WTC11 (cell line): ENCODE measurements at regions not wholly inside any gene's neighbourhood (a gene's known extent, or its start where the extent isn't known, plus 50 kb on each side); places are given as distances from the start of the nearest gene placed in this dataset.

Experiments
- ATAC-seq: fragments of 200-7000 bp; cut with Tn5 transposase; 2 replicates; pipeline ENCODE4 v1.10.0; 2021; ENCODE audit warnings: mild to moderate bottlenecking, moderate library complexity
- CTCF ChIA-PET: fragments of 300-600 bp; sonication (Branson Sonifier 250); formaldehyde crosslinking; loops from one replicate; lab custom pipeline; 2021; ENCODE audit warnings: antibody characterized with exemption; lab: Charles Lee
- POLR2A ChIA-PET: fragments of 350-600 bp; sonication (Branson Sonifier 250); formaldehyde crosslinking; loops from one replicate; lab custom pipeline; 2021; ENCODE audit warnings: antibody characterized with exemption; lab: Charles Lee
- DNase-seq: peaks from one replicate; pipeline ENCODE4 v3.0.0; 2021; ENCODE audit warnings: low spot score
- H3K27ac Mint-ChIP-seq: 2 replicates; pipeline ENCODE4 v1.8.0; 2021; ENCODE audit warnings: mixed read lengths
- H3K27me3 Mint-ChIP-seq: 2 replicates; pipeline ENCODE4 v1.8.0; 2021; ENCODE audit warnings: low read depth, mild to moderate bottlenecking, moderate library complexity, mixed read lengths
- H3K36me3 Mint-ChIP-seq: 2 replicates; pipeline ENCODE4 v1.8.0; 2021; ENCODE audit warnings: mixed read lengths
- H3K4me1 Mint-ChIP-seq: 2 replicates; pipeline ENCODE4 v1.8.0; 2022; ENCODE audit warnings: mixed read lengths
- H3K4me3 Mint-ChIP-seq: 2 replicates; pipeline ENCODE4 v1.8.0; 2021; ENCODE audit warnings: mild to moderate bottlenecking, moderate library complexity, mixed read lengths
- H3K9me3 Mint-ChIP-seq: 2 replicates; pipeline ENCODE4 v1.8.0; 2021; ENCODE audit warnings: mixed read lengths
- ATF2 ChIP-seq: sonication (generic); formaldehyde crosslinking; IDR thresholded peaks from 2 replicates; pipeline ENCODE4 v1.8.1; 2022; ENCODE audit warnings: low read depth, missing genetic modification reagents, borderline replicate concordance
- CDX4 ChIP-seq: fragments of 250-450 bp; sonication (Bioruptor Pico); IDR thresholded peaks from 2 replicates; pipeline ENCODE4 v1.9.0; 2021; ENCODE audit warnings: moderate library complexity, mild to moderate bottlenecking, inconsistent platforms, borderline replicate concordance
- CREM ChIP-seq: sonication (generic); formaldehyde crosslinking; IDR thresholded peaks from 2 replicates; pipeline ENCODE4 v1.8.1; 2022; ENCODE audit warnings: mild to moderate bottlenecking, missing genetic modification reagents, moderate library complexity
- FOXK1 ChIP-seq: sonication (generic); formaldehyde crosslinking; IDR thresholded peaks from 2 replicates; pipeline ENCODE4 v1.8.0; 2022; ENCODE audit warnings: mild to moderate bottlenecking, moderate library complexity, missing genetic modification reagents
- GABPB1 ChIP-seq: sonication (generic); formaldehyde crosslinking; IDR thresholded peaks from 2 replicates; pipeline ENCODE4 v1.8.1; 2023; ENCODE audit warnings: mild to moderate bottlenecking, missing genetic modification reagents
- HMGA2 ChIP-seq: fragments of 250-450 bp; sonication (Bioruptor Pico); IDR thresholded peaks from 2 replicates; pipeline ENCODE4 v1.4.0; 2021; ENCODE audit warnings: mild to moderate bottlenecking, moderate library complexity
- JAZF1 ChIP-seq: fragments of 250-450 bp; sonication (Bioruptor Pico); IDR thresholded peaks from 2 replicates; pipeline ENCODE4 v1.9.0; 2021; ENCODE audit warnings: moderate library complexity, mild to moderate bottlenecking, inconsistent platforms
- KAT7 ChIP-seq: sonication (generic); formaldehyde crosslinking; IDR thresholded peaks from 2 replicates; pipeline ENCODE4 v1.8.1; 2023; ENCODE audit warnings: missing genetic modification reagents, mild to moderate bottlenecking, borderline replicate concordance
- MYBL2 ChIP-seq: sonication (generic); formaldehyde crosslinking; IDR thresholded peaks from 2 replicates; pipeline ENCODE4 v1.8.1; 2023; ENCODE audit warnings: mild to moderate bottlenecking, moderate library complexity, missing genetic modification reagents
- NFATC4 ChIP-seq: fragments of 250-450 bp; sonication (Bioruptor Pico); IDR thresholded peaks from 2 replicates; pipeline ENCODE4 v1.9.0; 2021; ENCODE audit warnings: mild to moderate bottlenecking
- NR2C2 ChIP-seq: sonication (generic); formaldehyde crosslinking; IDR thresholded peaks from 2 replicates; pipeline ENCODE4 v1.8.0; 2022; ENCODE audit warnings: mild to moderate bottlenecking, missing genetic modification reagents
- PRRX2 ChIP-seq: fragments of 250-450 bp; sonication (Bioruptor Pico); IDR thresholded peaks from 2 replicates; pipeline ENCODE4 v1.8.0; 2021; ENCODE audit warnings: mild to moderate bottlenecking
- SMAD3 ChIP-seq: sonication (generic); formaldehyde crosslinking; IDR thresholded peaks from 2 replicates; pipeline ENCODE4 v1.8.0; 2022; ENCODE audit warnings: missing genetic modification reagents, mild to moderate bottlenecking, borderline replicate concordance
- SOX15 ChIP-seq: fragments of 250-450 bp; sonication (Bioruptor Pico); IDR thresholded peaks from 2 replicates; pipeline ENCODE4 v1.9.0; 2021; ENCODE audit warnings: mild to moderate bottlenecking
- TCF7 ChIP-seq: sonication (generic); formaldehyde crosslinking; IDR thresholded peaks from 2 replicates; pipeline ENCODE4 v1.8.0; 2022; ENCODE audit warnings: mild to moderate bottlenecking, low read depth, missing genetic modification reagents, moderate library complexity
- TEAD4 ChIP-seq: sonication (generic); formaldehyde crosslinking; IDR thresholded peaks from 2 replicates; pipeline ENCODE4 v1.8.0; 2022; ENCODE audit warnings: mild to moderate bottlenecking, missing genetic modification reagents
- ZBTB21 ChIP-seq: sonication (generic); formaldehyde crosslinking; IDR thresholded peaks from 2 replicates; pipeline ENCODE4 v1.8.1; 2023; ENCODE audit warnings: mild to moderate bottlenecking, missing genetic modification reagents, borderline replicate concordance
- ZNF138 ChIP-seq: sonication (generic); formaldehyde crosslinking; conservative IDR thresholded peaks from 2 replicates; pipeline ENCODE4 v1.8.1; 2022; ENCODE audit warnings: mild to moderate bottlenecking, moderate library complexity, missing genetic modification reagents
- ZNF317 ChIP-seq: sonication (generic); formaldehyde crosslinking; IDR thresholded peaks from 2 replicates; pipeline ENCODE4 v1.8.1; 2023; ENCODE audit warnings: low read depth, mild to moderate bottlenecking, moderate library complexity, missing genetic modification reagents, borderline replicate concordance
- TF ChIP-seq, protein P1 (sequence below): sonication (generic); formaldehyde crosslinking; IDR thresholded peaks from 2 replicates; pipeline ENCODE4 v1.8.1; 2023; ENCODE audit warnings: mild to moderate bottlenecking, missing genetic modification reagents, moderate library complexity
- TF ChIP-seq, protein P2 (sequence below): sonication (generic); formaldehyde crosslinking; IDR thresholded peaks from 2 replicates; pipeline ENCODE4 v1.8.1; 2022; ENCODE audit warnings: low read depth, mild to moderate bottlenecking, moderate library complexity, missing genetic modification reagents, borderline replicate concordance
- TF ChIP-seq, protein P3 (sequence below): sonication (generic); formaldehyde crosslinking; IDR thresholded peaks from 2 replicates; pipeline ENCODE4 v1.8.0; 2022; ENCODE audit warnings: missing genetic modification reagents
- TF ChIP-seq, protein P4 (sequence below): fragments of 250-450 bp; sonication (Bioruptor Pico); IDR thresholded peaks from 2 replicates; pipeline ENCODE4 v1.9.0; 2021; ENCODE audit warnings: mild to moderate bottlenecking

DNA sequence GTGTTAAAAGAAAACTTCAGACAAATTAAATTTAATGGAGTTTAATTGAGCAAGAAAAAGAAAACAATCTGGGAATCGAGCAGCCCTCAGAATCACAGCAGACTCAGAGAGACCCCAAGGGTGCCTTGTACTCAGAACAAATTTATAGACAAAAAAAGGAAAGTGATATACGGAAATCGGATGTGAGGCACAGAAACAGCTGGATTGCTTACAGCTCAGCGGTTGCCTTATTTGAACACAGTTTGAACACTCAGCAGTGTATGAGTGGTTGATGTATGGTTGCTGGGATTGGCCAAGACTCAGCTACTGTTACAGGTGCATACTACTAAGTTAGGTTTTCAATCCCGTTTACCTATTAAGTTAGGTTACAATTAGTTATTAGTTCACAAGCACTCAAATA is 103.8 kb upstream of the LYZL1 start:
- no peak overlapping the region for H3K27ac Mint-ChIP-seq

GRCh38 chr10:29186221-29186620 is 102.6 kb upstream of the LYZL1 start:
- POLR2A ChIA-PET: no interaction called here
- Mint-ChIP-seq H3K27ac (no peak overlapping the region), H3K9me3 (peaks cover 12% of the 10 kb centered on the region), H3K4me1 (peaks cover 15% of the 10 kb centered on the region), H3K27me3 (no peaks in the 10 kb centered on the region), H3K4me3 (no peak overlapping the region), H3K36me3 (no peaks in the 10 kb centered on the region)
- DNase-seq (no peak), ATAC-seq (no peak)
- CTCF ChIA-PET: no interaction called here
- TF ChIP-seq GABPB1 (CRISPR knock-in tag) (no peak), HMGA2 (no peak), ZNF317 (CRISPR knock-in tag) (no peak), NR2C2 (CRISPR knock-in tag) (no peak), NFATC4 (CRISPR knock-in tag) (no peak), CREM (CRISPR knock-in tag) (no peak), TCF7 (CRISPR knock-in tag) (no peak), ATF2 (no peak), FOXK1 (CRISPR knock-in tag) (no peak), SMAD3 (CRISPR knock-in tag) (no peak), SOX15 (CRISPR knock-in tag) (no peak)
- TF ChIP-seq, protein P1, sequence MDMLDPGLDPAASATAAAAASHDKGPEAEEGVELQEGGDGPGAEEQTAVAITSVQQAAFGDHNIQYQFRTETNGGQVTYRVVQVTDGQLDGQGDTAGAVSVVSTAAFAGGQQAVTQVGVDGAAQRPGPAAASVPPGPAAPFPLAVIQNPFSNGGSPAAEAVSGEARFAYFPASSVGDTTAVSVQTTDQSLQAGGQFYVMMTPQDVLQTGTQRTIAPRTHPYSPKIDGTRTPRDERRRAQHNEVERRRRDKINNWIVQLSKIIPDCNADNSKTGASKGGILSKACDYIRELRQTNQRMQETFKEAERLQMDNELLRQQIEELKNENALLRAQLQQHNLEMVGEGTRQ: no peak
- TF ChIP-seq, protein P2, sequence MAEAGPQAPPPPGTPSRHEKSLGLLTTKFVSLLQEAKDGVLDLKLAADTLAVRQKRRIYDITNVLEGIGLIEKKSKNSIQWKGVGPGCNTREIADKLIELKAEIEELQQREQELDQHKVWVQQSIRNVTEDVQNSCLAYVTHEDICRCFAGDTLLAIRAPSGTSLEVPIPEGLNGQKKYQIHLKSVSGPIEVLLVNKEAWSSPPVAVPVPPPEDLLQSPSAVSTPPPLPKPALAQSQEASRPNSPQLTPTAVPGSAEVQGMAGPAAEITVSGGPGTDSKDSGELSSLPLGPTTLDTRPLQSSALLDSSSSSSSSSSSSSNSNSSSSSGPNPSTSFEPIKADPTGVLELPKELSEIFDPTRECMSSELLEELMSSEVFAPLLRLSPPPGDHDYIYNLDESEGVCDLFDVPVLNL: no peak

More for the DNA sequence above, 103.8 kb upstream of the LYZL1 start:
- CTCF ChIA-PET: no interaction called here
- H3K4me3 Mint-ChIP-seq: no peak overlapping the region
- TF ChIP-seq PRRX2 (CRISPR knock-in tag) (no peak), ZNF317 (CRISPR knock-in tag) (no peak), CDX4 (CRISPR knock-in tag) (no peak), MYBL2 (CRISPR knock-in tag) (no peak), KAT7 (CRISPR knock-in tag) (no peak), TEAD4 (CRISPR knock-in tag) (no peak), ZNF138 (CRISPR knock-in tag) (no peak), JAZF1 (CRISPR knock-in tag) (no peak), ZBTB21 (CRISPR knock-in tag) (no peak), NR2C2 (CRISPR knock-in tag) (no peak)
- TF ChIP-seq, protein P3, sequence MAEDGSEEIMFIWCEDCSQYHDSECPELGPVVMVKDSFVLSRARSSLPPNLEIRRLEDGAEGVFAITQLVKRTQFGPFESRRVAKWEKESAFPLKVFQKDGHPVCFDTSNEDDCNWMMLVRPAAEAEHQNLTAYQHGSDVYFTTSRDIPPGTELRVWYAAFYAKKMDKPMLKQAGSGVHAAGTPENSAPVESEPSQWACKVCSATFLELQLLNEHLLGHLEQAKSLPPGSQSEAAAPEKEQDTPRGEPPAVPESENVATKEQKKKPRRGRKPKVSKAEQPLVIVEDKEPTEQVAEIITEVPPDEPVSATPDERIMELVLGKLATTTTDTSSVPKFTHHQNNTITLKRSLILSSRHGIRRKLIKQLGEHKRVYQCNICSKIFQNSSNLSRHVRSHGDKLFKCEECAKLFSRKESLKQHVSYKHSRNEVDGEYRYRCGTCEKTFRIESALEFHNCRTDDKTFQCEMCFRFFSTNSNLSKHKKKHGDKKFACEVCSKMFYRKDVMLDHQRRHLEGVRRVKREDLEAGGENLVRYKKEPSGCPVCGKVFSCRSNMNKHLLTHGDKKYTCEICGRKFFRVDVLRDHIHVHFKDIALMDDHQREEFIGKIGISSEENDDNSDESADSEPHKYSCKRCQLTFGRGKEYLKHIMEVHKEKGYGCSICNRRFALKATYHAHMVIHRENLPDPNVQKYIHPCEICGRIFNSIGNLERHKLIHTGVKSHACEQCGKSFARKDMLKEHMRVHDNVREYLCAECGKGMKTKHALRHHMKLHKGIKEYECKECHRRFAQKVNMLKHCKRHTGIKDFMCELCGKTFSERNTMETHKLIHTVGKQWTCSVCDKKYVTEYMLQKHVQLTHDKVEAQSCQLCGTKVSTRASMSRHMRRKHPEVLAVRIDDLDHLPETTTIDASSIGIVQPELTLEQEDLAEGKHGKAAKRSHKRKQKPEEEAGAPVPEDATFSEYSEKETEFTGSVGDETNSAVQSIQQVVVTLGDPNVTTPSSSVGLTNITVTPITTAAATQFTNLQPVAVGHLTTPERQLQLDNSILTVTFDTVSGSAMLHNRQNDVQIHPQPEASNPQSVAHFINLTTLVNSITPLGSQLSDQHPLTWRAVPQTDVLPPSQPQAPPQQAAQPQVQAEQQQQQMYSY (CRISPR knock-in tag): no peak
- TF ChIP-seq, protein P4, sequence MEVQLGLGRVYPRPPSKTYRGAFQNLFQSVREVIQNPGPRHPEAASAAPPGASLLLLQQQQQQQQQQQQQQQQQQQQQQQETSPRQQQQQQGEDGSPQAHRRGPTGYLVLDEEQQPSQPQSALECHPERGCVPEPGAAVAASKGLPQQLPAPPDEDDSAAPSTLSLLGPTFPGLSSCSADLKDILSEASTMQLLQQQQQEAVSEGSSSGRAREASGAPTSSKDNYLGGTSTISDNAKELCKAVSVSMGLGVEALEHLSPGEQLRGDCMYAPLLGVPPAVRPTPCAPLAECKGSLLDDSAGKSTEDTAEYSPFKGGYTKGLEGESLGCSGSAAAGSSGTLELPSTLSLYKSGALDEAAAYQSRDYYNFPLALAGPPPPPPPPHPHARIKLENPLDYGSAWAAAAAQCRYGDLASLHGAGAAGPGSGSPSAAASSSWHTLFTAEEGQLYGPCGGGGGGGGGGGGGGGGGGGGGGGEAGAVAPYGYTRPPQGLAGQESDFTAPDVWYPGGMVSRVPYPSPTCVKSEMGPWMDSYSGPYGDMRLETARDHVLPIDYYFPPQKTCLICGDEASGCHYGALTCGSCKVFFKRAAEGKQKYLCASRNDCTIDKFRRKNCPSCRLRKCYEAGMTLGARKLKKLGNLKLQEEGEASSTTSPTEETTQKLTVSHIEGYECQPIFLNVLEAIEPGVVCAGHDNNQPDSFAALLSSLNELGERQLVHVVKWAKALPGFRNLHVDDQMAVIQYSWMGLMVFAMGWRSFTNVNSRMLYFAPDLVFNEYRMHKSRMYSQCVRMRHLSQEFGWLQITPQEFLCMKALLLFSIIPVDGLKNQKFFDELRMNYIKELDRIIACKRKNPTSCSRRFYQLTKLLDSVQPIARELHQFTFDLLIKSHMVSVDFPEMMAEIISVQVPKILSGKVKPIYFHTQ (CRISPR knock-in tag): no peak
- TF ChIP-seq, protein P2: no peak
- TF ChIP-seq, all 79 proteins: peak for 0
- Mint-ChIP-seq H3K9me3 (peaks cover 9% of the 10 kb centered on the region), H3K36me3 (no peaks in the 10 kb centered on the region), H3K27me3 (no peaks in the 10 kb centered on the region), H3K4me1 (peaks cover 15% of the 10 kb centered on the region)
- POLR2A ChIA-PET: interaction anchor here (1.6 kb wide), 1 partner anchor 8 kb away, joined by 3 read pairs; no protein-coding TSS in a partner anchor
- ATAC-seq (no peak), DNase-seq (no peak)
